Nephron (organoid): ENCODE measurements at regions not wholly inside any gene's neighbourhood (a gene's known extent, or its start where the extent isn't known, plus 50 kb on each side); places are given as distances from the start of the nearest gene placed in this dataset.

Experiments
- H3K27ac Mint-ChIP-seq, 3 experiments: 2 replicates each; pipeline ENCODE4 v1.8.0; 2020; ENCODE audit warnings: mixed read lengths in 3 of 3, mild to moderate bottlenecking in 2 of 3, moderate library complexity in 1 of 3
- H3K27me3 Mint-ChIP-seq: 2 replicates; pipeline ENCODE4 v1.8.0; 2021; ENCODE audit warnings: low read depth, mild to moderate bottlenecking, moderate library complexity, mixed read lengths
- H3K36me3 Mint-ChIP-seq: 2 replicates; pipeline ENCODE4 v1.8.0; 2020; ENCODE audit warnings: low read depth, mixed read lengths
- H3K4me1 Mint-ChIP-seq: 2 replicates; pipeline ENCODE4 v1.8.0; 2020; ENCODE audit warnings: mixed read lengths
- H3K4me3 Mint-ChIP-seq, 3 experiments: 2 replicates each; pipeline ENCODE4 v1.8.0; 2020; ENCODE audit warnings: mild to moderate bottlenecking in 3 of 3, mixed read lengths in 3 of 3, moderate library complexity in 2 of 3
- H3K9me3 Mint-ChIP-seq: 2 replicates; pipeline ENCODE4 v1.8.0; 2020; ENCODE audit warnings: mixed read lengths
- TF ChIP-seq, protein P1 (sequence below), 3 experiments: fragments of 200-600 bp; sonication (generic); IDR thresholded peaks; one replicate each; pipeline ENCODE4 v1.5.0; 2021; ENCODE audit warnings: antibody characterized with exemption in 3 of 3; ENCODE audit not compliant: unreplicated experiment in 3 of 3

DNA sequence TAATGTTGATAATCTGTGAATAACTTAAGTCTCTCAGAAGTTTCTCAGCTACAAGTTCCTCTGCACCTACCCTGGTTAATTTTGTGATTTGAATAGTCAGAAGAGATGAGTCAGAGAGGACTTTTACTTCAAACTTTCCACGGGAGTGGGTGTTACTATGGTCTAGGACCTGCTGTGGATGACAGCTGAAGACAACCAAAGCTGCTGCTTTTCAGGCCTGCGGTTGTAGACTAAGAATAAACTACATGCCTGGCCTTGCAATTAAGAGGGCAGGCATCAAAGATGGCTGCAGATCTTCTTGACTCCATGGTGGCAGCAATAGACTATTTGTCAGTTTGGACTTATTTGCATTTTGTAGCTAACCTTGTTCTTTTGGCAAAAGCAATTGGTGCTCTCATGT, 227.1 kb upstream of the KRR1 start:
- H3K36me3 Mint-ChIP-seq = no peaks in the 10 kb centered on the region
- TF ChIP-seq, protein P1, sequence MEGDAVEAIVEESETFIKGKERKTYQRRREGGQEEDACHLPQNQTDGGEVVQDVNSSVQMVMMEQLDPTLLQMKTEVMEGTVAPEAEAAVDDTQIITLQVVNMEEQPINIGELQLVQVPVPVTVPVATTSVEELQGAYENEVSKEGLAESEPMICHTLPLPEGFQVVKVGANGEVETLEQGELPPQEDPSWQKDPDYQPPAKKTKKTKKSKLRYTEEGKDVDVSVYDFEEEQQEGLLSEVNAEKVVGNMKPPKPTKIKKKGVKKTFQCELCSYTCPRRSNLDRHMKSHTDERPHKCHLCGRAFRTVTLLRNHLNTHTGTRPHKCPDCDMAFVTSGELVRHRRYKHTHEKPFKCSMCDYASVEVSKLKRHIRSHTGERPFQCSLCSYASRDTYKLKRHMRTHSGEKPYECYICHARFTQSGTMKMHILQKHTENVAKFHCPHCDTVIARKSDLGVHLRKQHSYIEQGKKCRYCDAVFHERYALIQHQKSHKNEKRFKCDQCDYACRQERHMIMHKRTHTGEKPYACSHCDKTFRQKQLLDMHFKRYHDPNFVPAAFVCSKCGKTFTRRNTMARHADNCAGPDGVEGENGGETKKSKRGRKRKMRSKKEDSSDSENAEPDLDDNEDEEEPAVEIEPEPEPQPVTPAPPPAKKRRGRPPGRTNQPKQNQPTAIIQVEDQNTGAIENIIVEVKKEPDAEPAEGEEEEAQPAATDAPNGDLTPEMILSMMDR (IDR thresholded peaks at IDR 0.05; ENCODE audit: unreplicated experiment in 3 of 3) = no peak
- H3K4me1 Mint-ChIP-seq = peaks cover 8% of the 10 kb centered on the region
- no peak overlapping the region for H3K4me3 Mint-ChIP-seq
- H3K27me3 Mint-ChIP-seq = no peaks in the 10 kb centered on the region
- no peaks in the 10 kb centered on the region for H3K9me3 Mint-ChIP-seq
- no peak overlapping the region for H3K27ac Mint-ChIP-seq

DNA sequence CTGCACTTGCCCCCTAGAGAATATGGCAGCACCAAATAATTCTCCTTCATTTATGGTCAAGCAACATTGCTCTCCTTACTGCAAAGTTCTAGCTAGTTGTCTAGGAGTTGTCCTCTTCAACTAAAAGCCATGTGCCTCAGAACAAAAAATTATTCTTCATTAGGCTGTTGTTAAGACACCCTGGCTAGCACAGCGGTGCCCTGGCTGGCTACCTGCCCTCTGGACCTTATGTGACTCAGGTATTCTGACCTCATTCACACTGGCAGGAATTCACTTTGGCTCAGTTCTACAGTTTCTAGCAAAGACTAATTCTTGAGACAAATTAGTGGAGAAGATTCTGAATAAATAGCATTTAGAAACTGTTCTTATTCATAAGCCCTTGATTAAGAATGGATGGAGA, 224.4 kb upstream of the KRR1 start:
- Mint-ChIP-seq H3K9me3 (peaks cover 3% of the 10 kb centered on the region), H3K36me3 (no peaks in the 10 kb centered on the region), H3K27me3 (no peaks in the 10 kb centered on the region), H3K4me1 (peaks cover 8% of the 10 kb centered on the region), H3K27ac (no peak overlapping the region), H3K4me3 (no peak overlapping the region)
- TF ChIP-seq, protein P1 (IDR thresholded peaks at IDR 0.05; ENCODE audit: unreplicated experiment in 3 of 3) = no peak

DNA sequence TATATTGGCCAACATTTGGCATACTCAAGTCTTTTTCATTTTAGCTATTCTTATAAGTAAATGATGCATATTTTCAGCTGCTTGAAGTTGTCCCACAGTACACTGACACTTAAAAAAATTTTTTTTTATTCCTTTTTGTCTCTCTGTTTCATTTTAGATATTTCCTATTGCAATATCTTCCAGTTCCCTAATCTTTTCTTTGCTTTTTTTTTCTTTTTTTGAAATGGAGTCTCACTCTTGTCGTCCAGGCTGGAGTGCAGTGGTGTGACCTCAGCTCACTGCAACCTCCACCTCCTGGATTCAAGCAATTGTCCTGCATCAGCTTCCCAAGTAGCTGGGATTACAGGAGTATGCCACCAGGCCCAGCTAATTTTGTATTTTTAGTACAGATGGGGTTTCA, 217.4 kb upstream of the KRR1 start:
- Mint-ChIP-seq H3K27me3 (no peaks in the 10 kb centered on the region), H3K9me3 (peaks cover 3% of the 10 kb centered on the region), H3K4me3 (no peak overlapping the region), H3K36me3 (peaks cover 3% of the 10 kb centered on the region), H3K27ac (no peak overlapping the region), H3K4me1 (peaks cover 25% of the 10 kb centered on the region)
- TF ChIP-seq, protein P1 (IDR thresholded peaks at IDR 0.05; ENCODE audit: unreplicated experiment in 3 of 3) = no peak

DNA sequence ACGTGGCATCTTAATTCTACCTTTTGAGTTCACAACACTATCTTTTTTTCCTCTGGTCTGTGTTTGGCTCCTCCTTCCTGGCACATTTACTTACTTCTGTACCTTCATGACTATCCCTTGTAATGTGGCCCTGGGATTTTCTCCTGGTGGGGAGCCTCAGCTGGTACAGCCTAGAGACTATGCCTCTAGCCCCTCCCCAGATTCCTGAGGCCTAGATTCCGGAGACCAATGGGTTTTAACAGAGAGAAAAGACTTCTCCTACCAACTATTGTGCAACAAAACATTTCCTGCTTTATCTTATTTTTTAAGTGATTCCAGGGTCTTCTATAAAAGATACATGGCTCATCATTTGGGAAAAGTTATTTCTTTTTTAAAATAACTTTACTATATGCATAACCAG, 216.2 kb upstream of the KRR1 start:
- H3K27ac Mint-ChIP-seq = peak overlapping the region in 2 of 3 experiments; percentile 33 to 75
- TF ChIP-seq, protein P1 (IDR thresholded peaks at IDR 0.05; ENCODE audit: unreplicated experiment in 3 of 3) = no peak
- H3K4me3 Mint-ChIP-seq = no peak overlapping the region
- H3K27me3 Mint-ChIP-seq = no peaks in the 10 kb centered on the region
- peaks cover 3% of the 10 kb centered on the region for H3K36me3 Mint-ChIP-seq
- H3K4me1 Mint-ChIP-seq = peaks cover 35% of the 10 kb centered on the region
- H3K9me3 Mint-ChIP-seq = no peaks in the 10 kb centered on the region

DNA sequence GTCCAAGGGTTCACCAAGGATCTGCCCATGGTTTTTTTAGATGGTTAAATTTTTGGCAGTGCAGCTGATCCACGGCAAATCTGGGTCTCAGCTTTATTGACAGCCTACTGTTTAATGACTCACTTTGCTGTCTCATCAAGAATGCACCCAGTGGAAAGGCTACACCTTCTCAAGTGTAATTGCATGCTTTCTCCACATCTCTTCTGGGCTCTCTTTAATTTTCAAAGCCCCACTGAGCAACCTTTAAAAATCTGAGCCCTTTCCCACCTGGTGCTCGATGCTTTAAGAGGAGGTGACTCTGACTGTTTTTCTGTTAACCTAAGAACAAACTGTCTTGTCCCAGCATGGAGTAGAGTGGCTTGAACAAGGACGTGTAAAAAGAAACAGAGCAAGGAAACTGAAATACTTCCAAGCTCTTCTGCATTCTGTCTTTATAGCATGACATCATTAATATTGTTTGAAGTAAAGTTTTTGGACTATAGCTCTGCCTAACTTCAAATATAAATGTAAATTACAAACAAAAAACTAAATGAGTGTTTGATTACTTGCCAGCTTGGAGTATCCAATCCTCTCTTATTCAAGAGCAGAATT, 214.2 kb upstream of the KRR1 start:
- TF ChIP-seq, protein P1 (IDR thresholded peaks at IDR 0.05; ENCODE audit: unreplicated experiment in 3 of 3) = peak in 1 of 3 experiments; percentile 11
- peaks cover 3% of the 10 kb centered on the region for H3K36me3 Mint-ChIP-seq
- H3K9me3 Mint-ChIP-seq = no peaks in the 10 kb centered on the region
- H3K27me3 Mint-ChIP-seq = no peaks in the 10 kb centered on the region
- peak overlapping the region; percentile 82 to 95 (median 91) for H3K27ac Mint-ChIP-seq
- peaks cover 53% of the 10 kb centered on the region for H3K4me1 Mint-ChIP-seq
- peak overlapping the region in 1 of 3 experiments; percentile 35 for H3K4me3 Mint-ChIP-seq

DNA sequence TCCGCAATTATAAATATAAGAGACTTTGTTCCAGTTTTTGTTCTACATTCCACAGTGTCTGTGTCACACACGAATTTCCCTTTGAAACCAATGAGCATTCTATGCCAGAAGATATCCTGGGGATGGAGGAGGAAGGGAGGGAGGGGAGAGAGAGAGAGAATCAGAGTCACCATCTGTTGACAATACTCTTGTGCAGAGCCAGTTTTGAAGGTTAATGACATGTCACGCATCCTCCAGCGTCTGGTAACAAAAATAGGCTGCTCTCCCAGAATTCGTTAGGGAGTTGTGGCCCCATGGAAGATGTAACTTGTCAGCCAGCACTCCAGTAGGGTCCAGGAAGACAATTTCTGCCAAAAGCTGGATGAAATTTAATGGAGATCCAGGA, 213.5 kb upstream of the KRR1 start:
- H3K27me3 Mint-ChIP-seq = no peaks in the 10 kb centered on the region
- H3K4me3 Mint-ChIP-seq = peak overlapping the region in 1 of 3 experiments; percentile 35
- H3K36me3 Mint-ChIP-seq = peaks cover 3% of the 10 kb centered on the region
- H3K27ac Mint-ChIP-seq = peak overlapping the region; percentile 82 to 95 (median 91)
- TF ChIP-seq, protein P1 (IDR thresholded peaks at IDR 0.05; ENCODE audit: unreplicated experiment in 3 of 3) = no peak
- H3K9me3 Mint-ChIP-seq = no peaks in the 10 kb centered on the region
- peaks cover 58% of the 10 kb centered on the region for H3K4me1 Mint-ChIP-seq
